GM18505 (cell line): ENCODE measurements at regions not wholly inside any gene's neighbourhood (a gene's known extent, or its start where the extent isn't known, plus 50 kb on each side); places are given as distances from the start of the nearest gene placed in this dataset.

ENCODE experiments used
- ATAC-seq: cut with Tn5 transposase; IDR thresholded peaks from one replicate; pipeline ENCODE4 v1.9.1; 2021; ENCODE audit not compliant: unreplicated experiment
- POLR2A ChIP-seq: IDR thresholded peaks from 4 replicates; pipeline ENCODE4 v1.6.1; 2011; ENCODE audit warnings: borderline replicate concordance; ENCODE audit not compliant: insufficient read depth, insufficient read length; ENCODE audit errors: extremely low read depth

GRCh38 chr2:226122041-226122440 lies 677.6 kb downstream of the IRS1 start:
- no peak for ATAC-seq
- no peak for TF ChIP-seq POLR2A

- ATAC-seq: no peak
- no peak for TF ChIP-seq POLR2A
Observed at GRCh38 chr2:226121046-226121738, 678.4 kb downstream of the IRS1 start.

GRCh38 chr2:226118471-226119429 lies 680.9 kb downstream of the IRS1 start:
- TF ChIP-seq POLR2A: no peak
- ATAC-seq: no peak

- no peak for TF ChIP-seq POLR2A
Observed at GRCh38 chr2:226117510-226118065, 682.0 kb downstream of the IRS1 start.

GRCh38 chr2:226116346-226116745 lies 683.3 kb downstream of the IRS1 start:
- no peak for ATAC-seq
- TF ChIP-seq POLR2A: no peak

More at GRCh38 chr2:226117510-226118065, 682.0 kb downstream of the IRS1 start:
- ATAC-seq: no peak

- no peak for ATAC-seq
- no peak for TF ChIP-seq POLR2A
Observed at GRCh38 chr2:226115832-226116200, 683.8 kb downstream of the IRS1 start.

GRCh38 chr2:226115102-226115831 lies 684.4 kb downstream of the IRS1 start:
- TF ChIP-seq POLR2A: no peak
- ATAC-seq: no peak

GRCh38 chr2:226114436-226114835 lies 685.2 kb downstream of the IRS1 start:
- ATAC-seq: no peak
- TF ChIP-seq POLR2A: no peak

GRCh38 chr2:226098861-226099745 lies 699.6 kb downstream of the NYAP2 start:
- no peak for TF ChIP-seq POLR2A
- ATAC-seq: no peak

GRCh38 chr2:226095058-226095457 lies 695.5 kb downstream of the NYAP2 start:
- TF ChIP-seq POLR2A: no peak
- ATAC-seq: no peak

- ATAC-seq: no peak
- no peak for TF ChIP-seq POLR2A
Observed at GRCh38 chr2:226093364-226093763, 693.9 kb downstream of the NYAP2 start.

GRCh38 chr2:226088366-226088674 lies 688.8 kb downstream of the NYAP2 start:
- TF ChIP-seq POLR2A: no peak
- no peak for ATAC-seq
